Loucy (cell line): ENCODE measurements at regions not wholly inside any gene's neighbourhood (a gene's known extent, or its start where the extent isn't known, plus 50 kb on each side); places are given as distances from the start of the nearest gene placed in this dataset.

Source experiments
- H2AFZ ChIP-seq: fragments of 200-600 bp; sonication (generic); 2 replicates; pipeline ENCODE4 v1.6.0; 2016; ENCODE audit warnings: antibody characterized with exemption, mild to moderate bottlenecking, low read length, moderate library complexity
- H3F3A ChIP-seq: fragments of 200-600 bp; 2 replicates; pipeline ENCODE4 v1.6.0; 2016; ENCODE audit warnings: antibody characterized with exemption, low read depth, mild to moderate bottlenecking
- H3K27me3 ChIP-seq: fragments of 200-600 bp; sonication (generic); 2 replicates; pipeline ENCODE4 v1.6.1; 2014; ENCODE audit warnings: low read length, mild to moderate bottlenecking; ENCODE audit not compliant: insufficient read depth, poor library complexity, severe bottlenecking
- H3K36me3 ChIP-seq: fragments of 200-600 bp; sonication (generic); 2 replicates; pipeline ENCODE4 v1.6.1; 2016; ENCODE audit warnings: low read length; ENCODE audit not compliant: insufficient read depth
- H3K4me1 ChIP-seq: fragments of 200-600 bp; sonication (generic); 2 replicates; pipeline ENCODE4 v1.5.1; 2014; ENCODE audit warnings: low read length, mild to moderate bottlenecking; ENCODE audit not compliant: insufficient read depth, poor library complexity, severe bottlenecking
- H3K4me2 ChIP-seq: fragments of 200-600 bp; sonication (generic); 2 replicates; pipeline ENCODE4 v1.6.0; 2014; ENCODE audit warnings: antibody characterized with exemption, low read length, low read depth, mild to moderate bottlenecking; ENCODE audit not compliant: poor library complexity, severe bottlenecking
- H3K4me3 ChIP-seq: fragments of 200-600 bp; sonication (generic); 2 replicates; pipeline ENCODE4 v1.5.1; 2014; ENCODE audit warnings: low read length, mild to moderate bottlenecking, mixed read lengths; ENCODE audit not compliant: poor library complexity, severe bottlenecking
- H3K79me2 ChIP-seq: fragments of 200-600 bp; sonication (generic); 2 replicates; pipeline ENCODE4 v1.6.1; 2014; ENCODE audit warnings: low read length; ENCODE audit not compliant: insufficient read depth
- H3K9ac ChIP-seq: fragments of 200-600 bp; sonication (generic); 2 replicates; pipeline ENCODE4 v1.6.0; 2014; ENCODE audit warnings: mild to moderate bottlenecking, low read depth, low read length, moderate library complexity; ENCODE audit not compliant: poor library complexity, severe bottlenecking
- H3K9me2 ChIP-seq: fragments of 200-600 bp; sonication (generic); replicated peaks from 2 replicates; pipeline ENCODE4 v1.6.1; 2016; ENCODE audit warnings: low read depth, low read length, mixed read lengths
- H3K9me3 ChIP-seq: fragments of 200-600 bp; sonication (generic); 2 replicates; pipeline ENCODE4 v1.6.1; 2014; ENCODE audit warnings: mild to moderate bottlenecking, antibody characterized with exemption, low read length, low read depth; ENCODE audit not compliant: insufficient read depth
- H4K20me1 ChIP-seq: fragments of 200-600 bp; sonication (generic); 2 replicates; pipeline ENCODE4 v1.6.0; 2014; ENCODE audit warnings: antibody characterized with exemption, low read length, mild to moderate bottlenecking; ENCODE audit not compliant: insufficient read depth, poor library complexity, severe bottlenecking
- EZH2phosphoT487 ChIP-seq: fragments of 200-600 bp; IDR thresholded peaks from 2 replicates; pipeline ENCODE4 v1.6.1; 2018; ENCODE audit warnings: antibody characterized with exemption, mild to moderate bottlenecking, moderate library complexity, borderline replicate concordance
- TF ChIP-seq, protein P1 (sequence below): fragments of 200-600 bp; sonication (generic); conservative IDR thresholded peaks from 2 replicates; pipeline ENCODE4 v1.5.1; 2014; ENCODE audit warnings: mild to moderate bottlenecking, antibody characterized with exemption, low read length

GRCh38 chr1:68796888-68797287, 300.0 kb upstream of the DEPDC1 start:
- Histone ChIP-seq H3K9ac (no peak overlapping the region), H3K36me3 (no peaks in the 10 kb centered on the region), H3K9me3 (no peaks in the 10 kb centered on the region), H3K4me1 (no peaks in the 10 kb centered on the region), H3K4me2 (no peak overlapping the region), H4K20me1 (no peaks in the 10 kb centered on the region), H2AFZ (no peak overlapping the region), H3K4me3 (no peak overlapping the region), H3K79me2 (no peaks in the 10 kb centered on the region), H3K27me3 (no peaks in the 10 kb centered on the region), H3K9me2 (no peaks in the 10 kb centered on the region), H3F3A (no peaks in the 10 kb centered on the region)
- no peak for TF ChIP-seq EZH2phosphoT487
- TF ChIP-seq, protein P1, sequence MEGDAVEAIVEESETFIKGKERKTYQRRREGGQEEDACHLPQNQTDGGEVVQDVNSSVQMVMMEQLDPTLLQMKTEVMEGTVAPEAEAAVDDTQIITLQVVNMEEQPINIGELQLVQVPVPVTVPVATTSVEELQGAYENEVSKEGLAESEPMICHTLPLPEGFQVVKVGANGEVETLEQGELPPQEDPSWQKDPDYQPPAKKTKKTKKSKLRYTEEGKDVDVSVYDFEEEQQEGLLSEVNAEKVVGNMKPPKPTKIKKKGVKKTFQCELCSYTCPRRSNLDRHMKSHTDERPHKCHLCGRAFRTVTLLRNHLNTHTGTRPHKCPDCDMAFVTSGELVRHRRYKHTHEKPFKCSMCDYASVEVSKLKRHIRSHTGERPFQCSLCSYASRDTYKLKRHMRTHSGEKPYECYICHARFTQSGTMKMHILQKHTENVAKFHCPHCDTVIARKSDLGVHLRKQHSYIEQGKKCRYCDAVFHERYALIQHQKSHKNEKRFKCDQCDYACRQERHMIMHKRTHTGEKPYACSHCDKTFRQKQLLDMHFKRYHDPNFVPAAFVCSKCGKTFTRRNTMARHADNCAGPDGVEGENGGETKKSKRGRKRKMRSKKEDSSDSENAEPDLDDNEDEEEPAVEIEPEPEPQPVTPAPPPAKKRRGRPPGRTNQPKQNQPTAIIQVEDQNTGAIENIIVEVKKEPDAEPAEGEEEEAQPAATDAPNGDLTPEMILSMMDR: no peak

- Histone ChIP-seq H3K36me3 (no peaks in the 10 kb centered on the region), H3K9ac (no peak overlapping the region), H3K4me3 (no peak overlapping the region), H2AFZ (no peak overlapping the region), H3K9me2 (no peaks in the 10 kb centered on the region), H3K79me2 (no peaks in the 10 kb centered on the region), H3K27me3 (no peaks in the 10 kb centered on the region), H3K9me3 (no peaks in the 10 kb centered on the region), H3F3A (no peaks in the 10 kb centered on the region), H4K20me1 (no peaks in the 10 kb centered on the region), H3K4me2 (no peak overlapping the region), H3K4me1 (no peaks in the 10 kb centered on the region)
- TF ChIP-seq, protein P1: no peak
- no peak for TF ChIP-seq EZH2phosphoT487
Observed at GRCh38 chr1:68798071-68798470, 301.2 kb upstream of the DEPDC1 start.

GRCh38 chr1:68799096-68799495, 302.2 kb upstream of the DEPDC1 start:
- H3K9me2 ChIP-seq: no peaks in the 10 kb centered on the region
- no peaks in the 10 kb centered on the region for H3K79me2 ChIP-seq
- H2AFZ ChIP-seq: no peak overlapping the region
- H3K27me3 ChIP-seq: no peaks in the 10 kb centered on the region
- H3K4me2 ChIP-seq: no peak overlapping the region
- H3K9ac ChIP-seq: no peak overlapping the region
- no peaks in the 10 kb centered on the region for H3K9me3 ChIP-seq
- no peak overlapping the region for H3K4me3 ChIP-seq
- no peaks in the 10 kb centered on the region for H4K20me1 ChIP-seq
- H3K4me1 ChIP-seq: no peaks in the 10 kb centered on the region
- H3F3A ChIP-seq: no peaks in the 10 kb centered on the region
- TF ChIP-seq EZH2phosphoT487: no peak
- TF ChIP-seq, protein P1: no peak
- no peaks in the 10 kb centered on the region for H3K36me3 ChIP-seq
